ENCODE measurements at regions not wholly inside any gene's neighbourhood (a gene's known extent, or its start where the extent isn't known, plus 50 kb on each side); places are given as distances from the start of the nearest gene placed in this dataset.
A peak's percentile ranks its signal among the peaks of the same experiment; 100 is the strongest.

- Histone ChIP-seq H3K27ac (ENCODE audit: low read length) (no peak overlapping the region), H3K27me3 (ENCODE audit: control insufficient read depth, insufficient read depth, low read length) (peaks cover 46% of the 10 kb centered on the region), H3K9me3 (replicated peaks; ENCODE audit: control insufficient read depth, low read depth, low read length) (no peaks in the 10 kb centered on the region), H3K4me3 (ENCODE audit: low read length) (no peak overlapping the region), H3K36me3 (ENCODE audit: control insufficient read depth, insufficient read depth, low read length) (no peaks in the 10 kb centered on the region), H3K4me1 (ENCODE audit: control insufficient read depth, insufficient read depth, low read length) (peaks cover 10% of the 10 kb centered on the region)
- peak; percentile 39 for DNase-seq
- 6% methylated on average over 13 of the region's 22 CpGs for WGBS (ENCODE audit: insufficient coverage)
Observed at GRCh38 chr1:22350171-22350923, 101.3 kb upstream of the ZBTB40 start.

- no peak for DNase-seq
- Histone ChIP-seq H3K4me3 (ENCODE audit: low read length) (no peak overlapping the region), H3K9me3 (replicated peaks; ENCODE audit: control insufficient read depth, low read depth, low read length) (no peaks in the 10 kb centered on the region), H3K27ac (ENCODE audit: low read length) (no peak overlapping the region), H3K36me3 (ENCODE audit: control insufficient read depth, insufficient read depth, low read length) (no peaks in the 10 kb centered on the region), H3K27me3 (ENCODE audit: control insufficient read depth, insufficient read depth, low read length) (peaks cover 48% of the 10 kb centered on the region), H3K4me1 (ENCODE audit: control insufficient read depth, insufficient read depth, low read length) (peaks cover 10% of the 10 kb centered on the region)
- WGBS (ENCODE audit: insufficient coverage), result 6% methylated on average over 12 of the region's 28 CpGs
Observed at GRCh38 chr1:22350924-22351767, 100.5 kb upstream of the ZBTB40 start.

- WGBS (ENCODE audit: insufficient coverage), result 12% methylated on average over 8 of the region's 11 CpGs
- Histone ChIP-seq H3K27me3 (ENCODE audit: control insufficient read depth, insufficient read depth, low read length) (peaks cover 51% of the 10 kb centered on the region), H3K36me3 (ENCODE audit: control insufficient read depth, insufficient read depth, low read length) (no peaks in the 10 kb centered on the region), H3K9me3 (replicated peaks; ENCODE audit: control insufficient read depth, low read depth, low read length) (no peaks in the 10 kb centered on the region), H3K27ac (ENCODE audit: low read length) (no peak overlapping the region), H3K4me1 (ENCODE audit: control insufficient read depth, insufficient read depth, low read length) (peaks cover 10% of the 10 kb centered on the region), H3K4me3 (ENCODE audit: low read length) (no peak overlapping the region)
- no peak for DNase-seq
Observed at GRCh38 chr1:22351768-22352080, 99.9 kb upstream of the ZBTB40 start.

DNA sequence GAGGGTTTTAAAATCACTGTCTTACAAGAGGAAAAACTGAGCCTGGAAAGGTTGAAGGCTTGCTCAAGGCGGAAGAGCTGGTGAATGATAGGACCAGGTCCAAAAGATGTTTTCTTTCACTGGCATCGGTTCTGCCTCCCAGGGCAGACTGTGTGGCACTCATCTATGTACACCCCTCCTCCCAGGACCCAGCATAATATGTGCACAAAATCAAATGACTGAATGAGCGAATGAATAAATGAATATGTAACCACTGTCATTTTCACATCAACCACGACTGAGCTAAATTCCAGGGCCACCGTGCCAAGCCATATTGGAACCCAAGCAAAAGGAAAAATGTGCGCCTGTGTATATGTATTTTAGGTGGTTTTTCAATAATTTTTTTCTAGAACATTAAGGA is 99.3 kb upstream of the ZBTB40 start:
- no peak overlapping the region for H3K4me3 ChIP-seq (ENCODE audit: low read length)
- H3K36me3 ChIP-seq (ENCODE audit: control insufficient read depth, insufficient read depth, low read length), result no peaks in the 10 kb centered on the region
- WGBS (ENCODE audit: insufficient coverage), result 90% methylated on average over 2 of the region's 6 CpGs
- peaks cover 10% of the 10 kb centered on the region for H3K4me1 ChIP-seq (ENCODE audit: control insufficient read depth, insufficient read depth, low read length)
- no peaks in the 10 kb centered on the region for H3K9me3 ChIP-seq (replicated peaks; ENCODE audit: control insufficient read depth, low read depth, low read length)
- DNase-seq, result no peak
- peaks cover 51% of the 10 kb centered on the region for H3K27me3 ChIP-seq (ENCODE audit: control insufficient read depth, insufficient read depth, low read length)
- H3K27ac ChIP-seq (ENCODE audit: low read length), result no peak overlapping the region

GRCh38 chr1:22352896-22353295 is 98.8 kb upstream of the ZBTB40 start:
- Histone ChIP-seq H3K27me3 (ENCODE audit: control insufficient read depth, insufficient read depth, low read length) (peaks cover 53% of the 10 kb centered on the region), H3K4me3 (ENCODE audit: low read length) (no peak overlapping the region), H3K4me1 (ENCODE audit: control insufficient read depth, insufficient read depth, low read length) (peaks cover 10% of the 10 kb centered on the region), H3K36me3 (ENCODE audit: control insufficient read depth, insufficient read depth, low read length) (no peaks in the 10 kb centered on the region), H3K9me3 (replicated peaks; ENCODE audit: control insufficient read depth, low read depth, low read length) (no peaks in the 10 kb centered on the region), H3K27ac (ENCODE audit: low read length) (no peak overlapping the region)
- no peak for DNase-seq
- WGBS (ENCODE audit: insufficient coverage), result 90% methylated on average over 4 of the region's 7 CpGs

GRCh38 chr1:22359427-22359826 is 92.2 kb upstream of the ZBTB40 start:
- peaks cover 40% of the 10 kb centered on the region for H3K27me3 ChIP-seq (ENCODE audit: control insufficient read depth, insufficient read depth, low read length)
- no peak overlapping the region for H3K27ac ChIP-seq (ENCODE audit: low read length)
- WGBS (ENCODE audit: insufficient coverage), result 87% methylated on average over 4 of the region's 4 CpGs
- no peak for DNase-seq
- H3K4me3 ChIP-seq (ENCODE audit: low read length), result no peak overlapping the region
- H3K36me3 ChIP-seq (ENCODE audit: control insufficient read depth, insufficient read depth, low read length), result no peaks in the 10 kb centered on the region
- no peaks in the 10 kb centered on the region for H3K9me3 ChIP-seq (replicated peaks; ENCODE audit: control insufficient read depth, low read depth, low read length)
- no peaks in the 10 kb centered on the region for H3K4me1 ChIP-seq (ENCODE audit: control insufficient read depth, insufficient read depth, low read length)

- Histone ChIP-seq H3K36me3 (ENCODE audit: control insufficient read depth, insufficient read depth, low read length) (no peaks in the 10 kb centered on the region), H3K4me3 (ENCODE audit: low read length) (no peak overlapping the region), H3K9me3 (replicated peaks; ENCODE audit: control insufficient read depth, low read depth, low read length) (no peaks in the 10 kb centered on the region), H3K27me3 (ENCODE audit: control insufficient read depth, insufficient read depth, low read length) (peaks cover 34% of the 10 kb centered on the region), H3K4me1 (ENCODE audit: control insufficient read depth, insufficient read depth, low read length) (no peaks in the 10 kb centered on the region), H3K27ac (ENCODE audit: low read length) (no peak overlapping the region)
- 90% methylated on average over 3 of the region's 6 CpGs for WGBS (ENCODE audit: insufficient coverage)
- no peak for DNase-seq
Observed at GRCh38 chr1:22362626-22363402, 88.8 kb upstream of the ZBTB40 start.

GRCh38 chr1:22363403-22364325 is 88.0 kb upstream of the ZBTB40 start:
- Histone ChIP-seq H3K27ac (ENCODE audit: low read length) (no peak overlapping the region), H3K4me3 (ENCODE audit: low read length) (no peak overlapping the region), H3K9me3 (replicated peaks; ENCODE audit: control insufficient read depth, low read depth, low read length) (no peaks in the 10 kb centered on the region), H3K27me3 (ENCODE audit: control insufficient read depth, insufficient read depth, low read length) (peaks cover 33% of the 10 kb centered on the region), H3K36me3 (ENCODE audit: control insufficient read depth, insufficient read depth, low read length) (no peaks in the 10 kb centered on the region), H3K4me1 (ENCODE audit: control insufficient read depth, insufficient read depth, low read length) (no peaks in the 10 kb centered on the region)
- whole genome bisulfite sequencing (ENCODE audit: insufficient coverage), result 82% methylated on average over 4 of the region's 13 CpGs
- DNase-seq, result no peak

DNA sequence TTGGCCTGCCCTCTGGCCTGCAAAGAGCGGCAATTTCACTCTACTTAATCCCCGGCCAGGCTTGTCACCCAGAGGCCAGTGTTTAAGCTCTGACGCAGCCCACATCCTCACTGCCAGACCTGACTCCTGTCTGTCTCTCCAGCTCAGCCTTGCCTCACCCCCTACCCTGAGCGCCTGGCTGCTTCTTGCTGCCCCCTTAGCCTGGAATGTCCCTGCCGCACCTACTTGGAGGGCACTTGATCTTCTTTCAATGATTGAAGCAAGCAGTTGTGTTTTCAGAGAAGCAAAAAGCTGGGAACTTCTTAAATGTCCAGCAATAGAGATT is 87.4 kb upstream of the ZBTB40 start:
- no peak overlapping the region for H3K4me3 ChIP-seq (ENCODE audit: low read length)
- H3K9me3 ChIP-seq (replicated peaks; ENCODE audit: control insufficient read depth, low read depth, low read length), result no peaks in the 10 kb centered on the region
- 64% methylated on average over 4 of the region's 5 CpGs for WGBS (ENCODE audit: insufficient coverage)
- H3K4me1 ChIP-seq (ENCODE audit: control insufficient read depth, insufficient read depth, low read length), result no peaks in the 10 kb centered on the region
- H3K27ac ChIP-seq (ENCODE audit: low read length), result no peak overlapping the region
- DNase-seq, result no peak
- no peaks in the 10 kb centered on the region for H3K36me3 ChIP-seq (ENCODE audit: control insufficient read depth, insufficient read depth, low read length)
- H3K27me3 ChIP-seq (ENCODE audit: control insufficient read depth, insufficient read depth, low read length), result peaks cover 32% of the 10 kb centered on the region

Data from muscle of leg (tissue), 3 donors.